ENCODE measurements at regions not wholly inside any gene's neighbourhood (a gene's known extent, or its start where the extent isn't known, plus 50 kb on each side); places are given as distances from the start of the nearest gene placed in this dataset.

- TF ChIP-seq, protein P1, sequence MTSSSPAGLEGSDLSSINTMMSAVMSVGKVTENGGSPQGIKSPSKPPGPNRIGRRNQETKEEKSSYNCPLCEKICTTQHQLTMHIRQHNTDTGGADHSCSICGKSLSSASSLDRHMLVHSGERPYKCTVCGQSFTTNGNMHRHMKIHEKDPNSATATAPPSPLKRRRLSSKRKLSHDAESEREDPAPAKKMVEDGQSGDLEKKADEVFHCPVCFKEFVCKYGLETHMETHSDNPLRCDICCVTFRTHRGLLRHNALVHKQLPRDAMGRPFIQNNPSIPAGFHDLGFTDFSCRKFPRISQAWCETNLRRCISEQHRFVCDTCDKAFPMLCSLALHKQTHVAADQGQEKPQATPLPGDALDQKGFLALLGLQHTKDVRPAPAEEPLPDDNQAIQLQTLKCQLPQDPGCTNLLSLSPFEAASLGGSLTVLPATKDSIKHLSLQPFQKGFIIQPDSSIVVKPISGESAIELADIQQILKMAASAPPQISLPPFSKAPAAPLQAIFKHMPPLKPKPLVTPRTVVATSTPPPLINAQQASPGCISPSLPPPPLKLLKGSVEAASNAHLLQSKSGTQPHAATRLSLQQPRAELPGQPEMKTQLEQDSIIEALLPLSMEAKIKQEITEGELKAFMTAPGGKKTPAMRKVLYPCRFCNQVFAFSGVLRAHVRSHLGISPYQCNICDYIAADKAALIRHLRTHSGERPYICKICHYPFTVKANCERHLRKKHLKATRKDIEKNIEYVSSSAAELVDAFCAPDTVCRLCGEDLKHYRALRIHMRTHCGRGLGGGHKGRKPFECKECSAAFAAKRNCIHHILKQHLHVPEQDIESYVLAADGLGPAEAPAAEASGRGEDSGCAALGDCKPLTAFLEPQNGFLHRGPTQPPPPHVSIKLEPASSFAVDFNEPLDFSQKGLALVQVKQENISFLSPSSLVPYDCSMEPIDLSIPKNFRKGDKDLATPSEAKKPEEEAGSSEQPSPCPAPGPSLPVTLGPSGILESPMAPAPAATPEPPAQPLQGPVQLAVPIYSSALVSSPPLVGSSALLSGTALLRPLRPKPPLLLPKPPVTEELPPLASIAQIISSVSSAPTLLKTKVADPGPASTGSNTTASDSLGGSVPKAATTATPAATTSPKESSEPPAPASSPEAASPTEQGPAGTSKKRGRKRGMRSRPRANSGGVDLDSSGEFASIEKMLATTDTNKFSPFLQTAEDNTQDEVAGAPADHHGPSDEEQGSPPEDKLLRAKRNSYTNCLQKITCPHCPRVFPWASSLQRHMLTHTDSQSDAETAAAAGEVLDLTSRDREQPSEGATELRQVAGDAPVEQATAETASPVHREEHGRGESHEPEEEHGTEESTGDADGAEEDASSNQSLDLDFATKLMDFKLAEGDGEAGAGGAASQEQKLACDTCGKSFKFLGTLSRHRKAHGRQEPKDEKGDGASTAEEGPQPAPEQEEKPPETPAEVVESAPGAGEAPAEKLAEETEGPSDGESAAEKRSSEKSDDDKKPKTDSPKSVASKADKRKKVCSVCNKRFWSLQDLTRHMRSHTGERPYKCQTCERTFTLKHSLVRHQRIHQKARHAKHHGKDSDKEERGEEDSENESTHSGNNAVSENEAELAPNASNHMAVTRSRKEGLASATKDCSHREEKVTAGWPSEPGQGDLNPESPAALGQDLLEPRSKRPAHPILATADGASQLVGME (CRISPR knock-in tag; IDR thresholded peaks at IDR 0.05), result no peak
- TF ChIP-seq, protein P2, sequence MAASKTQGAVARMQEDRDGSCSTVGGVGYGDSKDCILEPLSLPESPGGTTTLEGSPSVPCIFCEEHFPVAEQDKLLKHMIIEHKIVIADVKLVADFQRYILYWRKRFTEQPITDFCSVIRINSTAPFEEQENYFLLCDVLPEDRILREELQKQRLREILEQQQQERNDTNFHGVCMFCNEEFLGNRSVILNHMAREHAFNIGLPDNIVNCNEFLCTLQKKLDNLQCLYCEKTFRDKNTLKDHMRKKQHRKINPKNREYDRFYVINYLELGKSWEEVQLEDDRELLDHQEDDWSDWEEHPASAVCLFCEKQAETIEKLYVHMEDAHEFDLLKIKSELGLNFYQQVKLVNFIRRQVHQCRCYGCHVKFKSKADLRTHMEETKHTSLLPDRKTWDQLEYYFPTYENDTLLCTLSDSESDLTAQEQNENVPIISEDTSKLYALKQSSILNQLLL (CRISPR knock-in tag; IDR thresholded peaks at IDR 0.05; ENCODE audit: borderline replicate concordance), result no peak
- TF ChIP-seq RBM15 (IDR thresholded peaks at IDR 0.05; ENCODE audit: insufficient read depth, low read length) (no peak), XRCC5 (IDR thresholded peaks at IDR 0.05; ENCODE audit: low read depth, low read length) (no peak), RNF2 (IDR thresholded peaks at IDR 0.05) (no peak)
These were observed 655.4 kb upstream of the GBE1 start (continued) for GRCh38 chr3:82416830-82417229.
